Activated naive CD4-positive, alpha-beta T cell treated with anti-CD3 and anti-CD28 coated beads, Interleukin-2, amount 50 U/mL, for 16 hours (primary cell): ENCODE measurements at regions not wholly inside any gene's neighbourhood (a gene's known extent, or its start where the extent isn't known, plus 50 kb on each side); places are given as distances from the start of the nearest gene placed in this dataset.

ENCODE experiments used
- DNase-seq: peaks from one replicate; pipeline ENCODE4 v3.0.0-alpha.2; 2020

DNA sequence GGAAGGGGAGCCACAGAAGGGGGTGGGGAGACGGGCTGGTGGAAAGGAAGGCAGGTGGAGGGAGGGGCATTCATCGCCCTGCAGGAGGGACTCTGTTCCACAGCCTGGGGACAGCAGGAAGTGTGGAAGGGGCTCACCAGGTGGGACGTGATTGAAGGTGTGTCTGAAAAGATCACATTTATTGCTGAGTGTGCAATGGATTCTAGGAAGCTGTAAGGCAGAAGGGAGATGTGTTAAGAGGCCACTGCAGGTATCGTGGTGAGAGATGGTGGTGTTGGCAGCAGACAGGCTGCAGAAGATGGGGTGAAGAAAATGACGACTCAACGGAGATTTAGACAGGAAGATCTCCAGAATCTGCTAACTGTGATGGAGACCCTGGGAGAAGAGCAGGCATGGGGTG is 537.4 kb downstream of the MN1 start:
- DNase-seq: no peak

DNA sequence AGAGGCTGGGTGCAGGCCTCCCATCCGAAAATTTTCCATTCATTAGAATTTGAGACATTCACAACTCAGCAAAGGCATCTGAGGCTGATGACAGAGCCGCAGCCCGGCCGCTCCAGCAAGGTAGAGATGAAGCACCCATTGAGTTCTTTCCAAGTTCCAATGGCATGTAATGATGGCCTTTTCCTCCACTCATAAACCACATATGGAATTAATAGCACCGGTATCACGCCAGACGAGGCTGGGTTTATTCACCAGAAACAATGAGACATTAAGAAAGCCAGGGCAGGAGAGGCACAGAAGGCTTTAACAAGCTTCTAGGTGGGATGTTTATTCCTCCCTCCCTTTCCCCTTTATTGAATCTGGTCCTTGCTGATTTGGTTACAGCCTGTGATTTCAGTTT is 534.4 kb downstream of the MN1 start:
- DNase-seq: no peak

- no peak for DNase-seq
Observed at GRCh38 chr22:27269751-27270543, 531.6 kb downstream of the MN1 start.

GRCh38 chr22:27270818-27271510 is 530.6 kb downstream of the MN1 start:
- DNase-seq: no peak

DNA sequence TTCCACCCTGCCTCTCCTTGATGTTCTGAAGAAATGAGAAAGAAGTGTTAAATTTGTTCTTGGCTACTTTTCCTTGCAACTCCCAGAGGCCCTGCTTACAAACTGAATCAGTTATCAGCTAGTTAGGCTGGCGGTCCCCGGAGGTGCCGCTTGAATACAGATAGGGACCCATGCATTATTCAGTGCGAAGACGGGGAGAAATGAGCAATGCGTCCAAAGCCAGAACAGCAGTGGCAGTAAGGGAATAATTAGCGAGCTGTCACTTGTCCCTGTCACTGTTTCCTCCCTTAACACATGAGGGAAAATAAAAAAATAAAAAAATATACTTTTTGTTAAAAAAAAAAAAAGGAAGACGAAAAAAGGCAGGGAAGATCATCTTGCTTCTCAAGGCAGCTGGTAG is 528.1 kb downstream of the MN1 start:
- DNase-seq: no peak

- DNase-seq: no peak
Observed at GRCh38 chr22:27273853-27274252, 527.7 kb downstream of the MN1 start.

GRCh38 chr22:27274770-27275449 is 526.6 kb downstream of the MN1 start:
- no peak for DNase-seq

DNA sequence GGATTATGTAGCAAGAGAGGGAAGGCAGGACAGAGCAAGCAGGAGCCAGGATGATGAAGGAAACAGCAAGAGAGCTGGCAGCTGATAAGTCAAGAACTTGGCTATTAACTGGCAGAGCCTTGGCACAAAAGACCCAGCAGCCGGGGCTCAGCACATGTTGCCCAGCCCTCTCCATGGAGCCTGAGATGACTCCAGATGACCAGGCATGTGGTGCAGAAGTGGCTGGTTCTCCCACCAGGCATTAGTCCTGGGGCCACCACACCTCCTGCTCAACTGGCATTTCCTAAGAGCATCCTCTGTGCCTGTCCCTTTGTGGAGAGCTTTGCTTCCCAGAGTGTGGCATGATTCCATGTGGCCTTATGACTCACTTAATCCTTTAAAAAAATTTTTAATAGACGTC is 522.6 kb downstream of the MN1 start:
- DNase-seq: no peak

DNA sequence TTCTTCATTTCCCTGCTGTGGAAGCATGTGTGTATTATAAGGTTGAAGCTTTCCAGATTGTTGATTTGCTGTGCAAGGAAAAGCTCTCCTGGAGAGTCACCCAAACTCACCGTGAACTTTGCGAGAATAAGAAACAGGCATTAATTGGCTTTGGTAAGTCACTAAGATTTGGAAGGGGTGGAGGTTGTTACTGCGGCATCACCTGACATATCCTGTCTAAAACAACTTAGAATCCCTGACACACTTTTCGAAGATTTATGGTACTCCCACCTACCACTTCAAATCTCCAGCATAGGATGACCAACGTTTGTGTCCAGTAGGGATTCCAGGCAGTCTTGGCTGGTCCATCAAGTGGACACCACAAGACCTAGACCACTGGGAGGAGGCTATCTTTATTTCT is 518.3 kb downstream of the MN1 start:
- DNase-seq: no peak

GRCh38 chr22:27283714-27284113 is 517.8 kb downstream of the MN1 start:
- DNase-seq: no peak

GRCh38 chr22:27284324-27284723 is 517.2 kb downstream of the MN1 start:
- DNase-seq: no peak

DNA sequence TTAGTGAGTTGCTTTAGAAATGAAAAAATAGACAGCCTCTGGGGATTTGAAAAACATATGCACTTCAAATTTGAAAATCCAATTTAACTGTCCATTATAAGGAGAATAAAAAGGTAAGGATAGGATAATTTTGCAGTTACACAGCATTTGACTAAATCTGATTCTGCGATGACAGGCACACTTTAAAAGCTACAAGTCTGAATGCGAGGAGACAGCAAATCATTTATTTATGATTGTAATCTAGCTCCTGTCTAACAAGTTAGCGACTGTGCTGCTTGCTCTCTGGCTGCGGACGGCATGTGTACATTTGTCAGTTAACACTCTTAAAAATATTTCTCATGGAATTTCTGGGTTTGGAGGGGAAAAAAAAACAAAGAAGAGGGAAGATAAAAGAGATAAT is 514.8 kb downstream of the MN1 start:
- DNase-seq: no peak

- DNase-seq: no peak
Observed at GRCh38 chr22:27292542-27293299, 508.8 kb downstream of the MN1 start.

- no peak for DNase-seq
Observed at GRCh38 chr22:27293721-27294445, 507.7 kb downstream of the MN1 start.

GRCh38 chr22:27295040-27295439 is 506.5 kb downstream of the MN1 start:
- no peak for DNase-seq

- DNase-seq: no peak
Observed at GRCh38 chr22:27295605-27296004, 506.0 kb downstream of the MN1 start.

DNA sequence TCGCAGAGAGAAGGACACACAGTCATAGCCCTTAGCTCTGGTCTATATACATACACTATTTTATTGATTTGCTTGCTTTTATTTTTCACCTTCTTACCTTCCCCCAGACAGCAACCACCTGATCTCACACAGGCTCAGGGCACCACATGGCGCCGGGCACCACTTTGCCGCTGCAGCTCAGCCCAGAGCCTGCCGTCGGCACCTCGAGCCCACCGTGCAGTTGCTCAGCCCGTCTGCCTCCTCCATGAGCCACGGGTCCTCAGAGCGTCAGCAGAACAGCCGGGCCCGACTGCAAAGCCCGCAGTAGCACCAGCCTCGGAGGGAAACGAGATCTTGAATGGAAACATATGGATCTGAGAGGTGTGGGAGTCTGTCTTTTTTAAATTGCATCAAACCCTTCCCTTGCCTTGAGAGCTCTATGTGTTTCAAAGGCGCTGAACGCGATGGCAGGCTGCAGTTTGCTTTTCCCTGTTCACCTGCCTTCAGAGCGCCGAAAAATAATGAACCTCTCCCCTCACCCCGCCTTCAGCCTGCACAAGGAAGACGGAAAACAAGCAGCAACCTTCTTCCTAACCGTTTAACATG is 505.4 kb downstream of the MN1 start:
- no peak for DNase-seq

GRCh38 chr22:27297125-27297524 is 504.4 kb downstream of the MN1 start:
- DNase-seq: no peak

DNA sequence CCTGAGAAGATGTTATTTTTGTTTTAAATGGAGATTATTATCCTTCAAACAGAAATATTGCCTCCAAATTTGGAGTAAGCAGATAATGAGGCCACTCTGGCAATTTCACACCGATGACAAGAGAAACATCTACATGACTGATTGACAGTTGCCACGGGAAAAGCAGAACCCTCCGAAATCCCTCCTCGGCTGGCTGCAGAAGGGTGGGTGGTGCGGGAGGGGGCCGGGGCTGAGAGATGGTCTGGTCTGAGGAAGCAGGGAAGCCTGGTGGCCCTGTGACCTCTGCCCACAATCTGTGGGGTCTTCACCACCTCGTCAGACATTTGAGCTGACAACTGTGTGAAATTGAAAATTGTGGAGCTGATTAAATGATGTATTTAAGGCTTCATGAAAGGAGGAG is 503.2 kb downstream of the MN1 start:
- no peak for DNase-seq

GRCh38 chr22:27298742-27299141 is 502.8 kb downstream of the MN1 start:
- DNase-seq: no peak

DNA sequence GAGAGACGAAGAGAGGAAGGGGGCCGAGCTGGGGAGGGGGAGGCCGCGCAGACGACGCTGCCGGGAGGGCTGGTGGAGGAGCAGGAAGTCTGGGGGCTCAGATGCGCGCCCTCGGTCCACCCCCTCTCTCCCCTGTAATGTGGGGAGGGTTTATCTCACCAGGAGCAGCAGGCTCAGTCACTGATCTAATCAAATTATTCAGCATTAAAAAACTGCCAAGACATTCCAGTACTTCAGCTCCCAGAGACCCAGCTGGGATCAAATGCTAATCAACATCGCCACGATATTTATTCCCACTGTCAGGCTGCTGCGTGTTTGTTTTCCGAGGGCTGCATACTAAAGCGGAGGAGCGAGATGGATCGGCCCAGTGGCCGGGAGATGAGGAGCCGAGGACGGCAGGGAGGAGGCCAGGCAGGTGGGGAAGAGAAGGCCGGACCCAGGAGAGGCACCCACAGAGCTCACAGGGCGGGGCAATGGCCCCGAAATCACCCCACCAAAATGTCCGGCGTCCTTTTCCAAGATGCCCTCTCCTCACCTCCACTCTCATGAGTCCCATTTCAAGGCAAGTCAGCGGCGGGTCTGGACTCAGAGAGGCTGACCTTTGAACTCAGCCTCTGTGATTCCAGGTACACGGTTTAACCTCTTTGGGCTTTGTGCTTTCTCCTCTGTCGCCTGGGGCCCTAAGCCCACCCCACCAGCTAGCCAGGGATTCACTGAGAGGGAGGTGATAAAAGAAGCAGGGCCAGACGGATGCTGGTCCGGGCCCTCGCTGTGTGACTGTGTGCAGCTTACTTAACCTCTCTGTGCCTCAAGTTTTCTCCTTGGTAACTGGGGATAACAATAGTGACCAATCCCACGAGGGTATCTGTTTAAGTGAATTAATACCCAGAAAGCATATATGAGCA is 502.1 kb downstream of the MN1 start:
- DNase-seq: no peak
